ENCODE measurements at regions not wholly inside any gene's neighbourhood (a gene's known extent, or its start where the extent isn't known, plus 50 kb on each side); places are given as distances from the start of the nearest gene placed in this dataset.

DNA sequence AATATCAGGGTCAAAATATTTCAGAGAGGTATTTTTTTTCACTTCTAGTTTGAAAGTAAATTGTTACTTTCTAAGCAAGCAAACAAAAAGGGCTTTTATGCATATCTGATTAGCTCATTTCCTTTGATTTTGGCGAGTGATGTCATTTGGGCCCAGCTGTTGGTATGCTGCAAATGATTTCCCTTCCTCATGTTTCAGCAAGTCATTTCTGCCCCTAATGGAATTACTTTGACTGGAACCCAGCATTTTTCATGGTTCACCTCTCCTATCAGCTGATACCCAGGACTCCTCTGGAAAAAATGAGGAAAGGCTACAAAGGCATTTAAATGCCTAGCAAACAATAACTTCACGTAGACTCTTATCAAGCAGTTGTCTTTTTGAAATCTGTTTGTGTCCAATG is 500.6 kb downstream of the EBF1 start:
- TF ChIP-seq, protein P1, sequence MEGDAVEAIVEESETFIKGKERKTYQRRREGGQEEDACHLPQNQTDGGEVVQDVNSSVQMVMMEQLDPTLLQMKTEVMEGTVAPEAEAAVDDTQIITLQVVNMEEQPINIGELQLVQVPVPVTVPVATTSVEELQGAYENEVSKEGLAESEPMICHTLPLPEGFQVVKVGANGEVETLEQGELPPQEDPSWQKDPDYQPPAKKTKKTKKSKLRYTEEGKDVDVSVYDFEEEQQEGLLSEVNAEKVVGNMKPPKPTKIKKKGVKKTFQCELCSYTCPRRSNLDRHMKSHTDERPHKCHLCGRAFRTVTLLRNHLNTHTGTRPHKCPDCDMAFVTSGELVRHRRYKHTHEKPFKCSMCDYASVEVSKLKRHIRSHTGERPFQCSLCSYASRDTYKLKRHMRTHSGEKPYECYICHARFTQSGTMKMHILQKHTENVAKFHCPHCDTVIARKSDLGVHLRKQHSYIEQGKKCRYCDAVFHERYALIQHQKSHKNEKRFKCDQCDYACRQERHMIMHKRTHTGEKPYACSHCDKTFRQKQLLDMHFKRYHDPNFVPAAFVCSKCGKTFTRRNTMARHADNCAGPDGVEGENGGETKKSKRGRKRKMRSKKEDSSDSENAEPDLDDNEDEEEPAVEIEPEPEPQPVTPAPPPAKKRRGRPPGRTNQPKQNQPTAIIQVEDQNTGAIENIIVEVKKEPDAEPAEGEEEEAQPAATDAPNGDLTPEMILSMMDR (optimal IDR thresholded peaks at IDR 0.05 in 1 of 3, IDR thresholded peaks at IDR 0.05 in 1 of 3, conservative IDR thresholded peaks at IDR 0.05 in 1 of 3; ENCODE audit: extremely low read depth in 1 of 3, insufficient read depth in 2 of 3, low read length in 3 of 3), result no peak
- TF ChIP-seq EZH2 (IDR thresholded peaks at IDR 0.05; ENCODE audit: low read length), result no peak

Measured in keratinocyte (primary cell).